GM23338 (cell line): ENCODE measurements at regions not wholly inside any gene's neighbourhood (a gene's known extent, or its start where the extent isn't known, plus 50 kb on each side); places are given as distances from the start of the nearest gene placed in this dataset.

Source experiments
- CREB1 ChIP-seq: fragments of 250-450 bp; sonication (Bioruptor Pico); IDR thresholded peaks from 2 replicates; pipeline ENCODE4 v1.5.0; 2020; ENCODE audit warnings: low read depth, mild to moderate bottlenecking, moderate library complexity
- CTCF ChIP-seq, 2 experiments: fragments of 200-600 bp in 1 of 2; sonication (generic) in 1 of 2; conservative IDR thresholded peaks; 2 replicates each; pipeline versions ENCODE4 v1.5.1 to v1.6.1; 2016 to 2017; ENCODE audit warnings: antibody characterized with exemption in 2 of 2, low read depth in 2 of 2, mild to moderate bottlenecking in 2 of 2, moderate library complexity in 1 of 2
- EZH2 ChIP-seq: fragments of 200-600 bp; sonication (generic); IDR thresholded peaks from one replicate; pipeline ENCODE4 v1.8.0; 2017; ENCODE audit warnings: antibody characterized with exemption, mild to moderate bottlenecking, low read depth; ENCODE audit not compliant: unreplicated experiment
- EZH2phosphoT487 ChIP-seq: fragments of 200-600 bp; sonication (generic); IDR thresholded peaks from one replicate; pipeline ENCODE4 v1.8.1; 2018; ENCODE audit warnings: antibody characterized with exemption; ENCODE audit not compliant: unreplicated experiment
- JUNB ChIP-seq: IDR thresholded peaks from one replicate; pipeline ENCODE4 v1.6.1; 2016; ENCODE audit warnings: antibody characterized with exemption; ENCODE audit not compliant: unreplicated experiment
- NANOG ChIP-seq: IDR thresholded peaks from 2 replicates; pipeline ENCODE4 v1.6.1; 2016; ENCODE audit warnings: antibody characterized with exemption, borderline replicate concordance
- POLR2AphosphoS5 ChIP-seq: IDR thresholded peaks from 2 replicates; pipeline ENCODE4 v1.6.1; 2016; ENCODE audit warnings: antibody characterized with exemption, low read depth
- REST ChIP-seq: IDR thresholded peaks from one replicate; pipeline ENCODE4 v1.6.1; 2018; ENCODE audit warnings: antibody characterized with exemption; ENCODE audit not compliant: unreplicated experiment
- STAT1 ChIP-seq: IDR thresholded peaks from one replicate; pipeline ENCODE4 v1.6.1; 2016; ENCODE audit warnings: antibody characterized with exemption; ENCODE audit not compliant: unreplicated experiment
- ZNF114 ChIP-seq: fragments of 250-450 bp; sonication (Bioruptor Pico); IDR thresholded peaks from 2 replicates; pipeline ENCODE4 v1.5.0; 2020; ENCODE audit warnings: mild to moderate bottlenecking, moderate library complexity
- ZNF331 ChIP-seq: fragments of 250-450 bp; sonication (Bioruptor Pico); IDR thresholded peaks from 2 replicates; pipeline ENCODE4 v1.5.0; 2020; ENCODE audit warnings: low read depth, mild to moderate bottlenecking, moderate library complexity
- ZNF462 ChIP-seq: fragments of 250-450 bp; sonication (Bioruptor Pico); IDR thresholded peaks from 2 replicates; pipeline ENCODE4 v1.5.0; 2020; ENCODE audit warnings: mild to moderate bottlenecking, moderate library complexity
- TF ChIP-seq, protein P1 (sequence below): IDR thresholded peaks from 2 replicates; pipeline ENCODE4 v1.6.1; 2016; ENCODE audit warnings: antibody characterized with exemption

GRCh38 chr6:91565207-91565606, 978.3 kb upstream of the MAP3K7 start:
- TF ChIP-seq POLR2AphosphoS5, result no peak
- TF ChIP-seq CTCF (conservative IDR thresholded peaks at IDR 0.05; ENCODE audit: low read depth in 2 of 2), result no peak
- no peak for TF ChIP-seq STAT1
- no peak for TF ChIP-seq CREB1 (CRISPR knock-in tag)
- no peak for TF ChIP-seq EZH2
- TF ChIP-seq JUNB, result no peak
- TF ChIP-seq EZH2phosphoT487, result no peak
- TF ChIP-seq ZNF331 (CRISPR knock-in tag), result no peak
- TF ChIP-seq REST, result no peak
- TF ChIP-seq NANOG, result no peak
- TF ChIP-seq, protein P1, sequence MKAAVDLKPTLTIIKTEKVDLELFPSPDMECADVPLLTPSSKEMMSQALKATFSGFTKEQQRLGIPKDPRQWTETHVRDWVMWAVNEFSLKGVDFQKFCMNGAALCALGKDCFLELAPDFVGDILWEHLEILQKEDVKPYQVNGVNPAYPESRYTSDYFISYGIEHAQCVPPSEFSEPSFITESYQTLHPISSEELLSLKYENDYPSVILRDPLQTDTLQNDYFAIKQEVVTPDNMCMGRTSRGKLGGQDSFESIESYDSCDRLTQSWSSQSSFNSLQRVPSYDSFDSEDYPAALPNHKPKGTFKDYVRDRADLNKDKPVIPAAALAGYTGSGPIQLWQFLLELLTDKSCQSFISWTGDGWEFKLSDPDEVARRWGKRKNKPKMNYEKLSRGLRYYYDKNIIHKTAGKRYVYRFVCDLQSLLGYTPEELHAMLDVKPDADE, result no peak
- no peak for TF ChIP-seq ZNF462 (CRISPR knock-in tag)
- TF ChIP-seq ZNF114 (CRISPR knock-in tag), result no peak
